H1 (cell line): ENCODE measurements at regions not wholly inside any gene's neighbourhood (a gene's known extent, or its start where the extent isn't known, plus 50 kb on each side); places are given as distances from the start of the nearest gene placed in this dataset.

Experiments
- CTCF ChIA-PET: fragments of 300-600 bp; sonication (Branson Sonifier 250); formaldehyde crosslinking; loops from one replicate; lab custom pipeline; 2021; ENCODE audit not compliant: partially characterized antibody; lab: Charles Lee
- POLR2A ChIA-PET: fragments of 300-600 bp; sonication (Branson Sonifier 250); formaldehyde crosslinking; loops from one replicate; lab custom pipeline; 2021; ENCODE audit warnings: inconsistent platforms; ENCODE audit not compliant: partially characterized antibody; lab: Charles Lee
- DNase-seq, 2 experiments: peaks; one replicate each; pipeline versions ENCODE4 v3.0.0 to v3.0.0-alpha.2; 2010 to 2022; ENCODE audit warnings: low spot score in 2 of 2, low read depth in 1 of 2, mixed read lengths in 1 of 2
- FAIRE-seq: peaks from 2 replicates; lab custom pipeline; 2011; peaks lifted over from hg19 to GRCh38; lab: Jason Lieb, UNC
- H2AFZ ChIP-seq: 2 replicates; pipeline ENCODE4 v1.8.1; 2012; ENCODE audit warnings: low read length, inconsistent platforms
- H2AK5ac ChIP-seq: 2 replicates; pipeline ENCODE4 v1.6.1; 2013; ENCODE audit warnings: low read depth, low read length
- H2BK120ac ChIP-seq: replicated peaks from 2 replicates; pipeline ENCODE3; 2013; ENCODE audit warnings: low read depth, low read length, inconsistent platforms
- H2BK12ac ChIP-seq: 2 replicates; pipeline ENCODE4 v1.6.1; 2013; ENCODE audit warnings: low read depth, low read length
- H2BK15ac ChIP-seq: 2 replicates; pipeline ENCODE4 v1.6.1; 2013; ENCODE audit warnings: low read length
- H2BK20ac ChIP-seq: 2 replicates; pipeline ENCODE4 v1.6.1; 2013; ENCODE audit warnings: low read length
- H2BK5ac ChIP-seq: 2 replicates; pipeline ENCODE4 v1.6.1; 2013; ENCODE audit warnings: low read depth, low read length
- H3K14ac ChIP-seq: 2 replicates; pipeline ENCODE4 v1.6.1; 2013; ENCODE audit warnings: inconsistent platforms; ENCODE audit not compliant: insufficient read length
- H3K18ac ChIP-seq: 2 replicates; pipeline ENCODE4 v1.6.1; 2013; ENCODE audit warnings: low read length; ENCODE audit errors: extremely low read depth
- H3K23ac ChIP-seq: 2 replicates; pipeline ENCODE4 v1.6.1; 2013; ENCODE audit warnings: inconsistent platforms; ENCODE audit not compliant: insufficient read length
- H3K23me2 ChIP-seq: 2 replicates; pipeline ENCODE4 v1.6.1; 2013; ENCODE audit warnings: low read depth, low read length
- H3K27ac ChIP-seq: 2 replicates; pipeline ENCODE4 v1.6.1; 2011; ENCODE audit warnings: low read depth, low read length, inconsistent platforms
- H3K27me3 ChIP-seq, 4 experiments: replicated peaks in 1 of 4; 1 replicate in 1 of 4; 2 replicates in 3 of 4; pipeline versions ENCODE4 v1.6.1 to v1.8.1; 2011 to 2013; ENCODE audit warnings: low read length in 3 of 4, mild to moderate bottlenecking in 3 of 4, inconsistent platforms in 2 of 4, mixed read lengths in 2 of 4, moderate library complexity in 1 of 4; ENCODE audit not compliant: control insufficient read depth in 3 of 4, insufficient read depth in 3 of 4; ENCODE audit errors: extremely low read depth in 1 of 4
- H3K36me3 ChIP-seq, 4 experiments: 2 replicates each; pipeline versions ENCODE4 v1.6.1 to v1.8.1; 2011 to 2013; ENCODE audit warnings: mild to moderate bottlenecking in 4 of 4, low read length in 3 of 4, moderate library complexity in 2 of 4, control low read depth in 1 of 4, inconsistent platforms in 1 of 4; ENCODE audit not compliant: insufficient read depth in 4 of 4, control insufficient read depth in 2 of 4
- H3K4ac ChIP-seq: replicated peaks from 2 replicates; pipeline ENCODE3; 2013; ENCODE audit warnings: low read length, low read depth, mixed read lengths, inconsistent platforms; ENCODE audit not compliant: insufficient read length
- H3K4me1 ChIP-seq, 4 experiments: replicated peaks in 1 of 4; 1 replicate in 1 of 4; 2 replicates in 3 of 4; pipeline versions ENCODE4 v1.6.1 to v1.8.1; 2011 to 2013; ENCODE audit warnings: low read length in 3 of 4, inconsistent platforms in 2 of 4, mixed read lengths in 1 of 4; ENCODE audit not compliant: insufficient read depth in 4 of 4, control insufficient read depth in 3 of 4
- H3K4me2 ChIP-seq, 2 experiments: 2 replicates each; pipeline versions ENCODE4 v1.6.1 to v1.8.1; 2011 to 2013; ENCODE audit warnings: low read depth in 2 of 2, low read length in 2 of 2, control low read depth in 1 of 2, inconsistent platforms in 1 of 2, mild to moderate bottlenecking in 1 of 2; ENCODE audit not compliant: insufficient read depth in 1 of 2
- H3K4me3 ChIP-seq, 4 experiments: fragments of 200-600, 300-600 bp in 1 of 4; sonication (generic), shearing (Covaris generic), sonication (Bioruptor Twin) in 1 of 4; 2 replicates each; pipeline versions ENCODE4 v1.5.1 to v1.8.1; 2011 to 2016; ENCODE audit warnings: low read length in 4 of 4, low read depth in 3 of 4, control low read depth in 2 of 4, inconsistent platforms in 2 of 4, mild to moderate bottlenecking in 2 of 4, mixed read lengths in 1 of 4, moderate library complexity in 1 of 4; ENCODE audit not compliant: insufficient read depth in 2 of 4; ENCODE audit errors: extremely low read depth in 1 of 4
- H3K56ac ChIP-seq: replicated peaks from 2 replicates; pipeline ENCODE3; 2013; ENCODE audit warnings: low read depth, mild to moderate bottlenecking, mixed read lengths, low read length, inconsistent platforms; ENCODE audit not compliant: insufficient read length
- H3K79me1 ChIP-seq: 2 replicates; pipeline ENCODE4 v1.6.1; 2013; ENCODE audit warnings: low read depth, low read length, control low read depth
- H3K79me2 ChIP-seq, 2 experiments: 2 replicates each; pipeline versions ENCODE4 v1.6.1 to v1.8.1; 2012 to 2013; ENCODE audit warnings: low read length in 2 of 2, mild to moderate bottlenecking in 2 of 2, inconsistent platforms in 1 of 2; ENCODE audit not compliant: insufficient read depth in 2 of 2, control insufficient read depth in 1 of 2
- H3K9ac ChIP-seq, 4 experiments: replicated peaks in 1 of 4; 1 replicate in 1 of 4; 2 replicates in 3 of 4; pipeline versions ENCODE4 v1.6.1 to v1.8.1; 2011 to 2013; ENCODE audit warnings: low read depth in 3 of 4, low read length in 3 of 4, control low read depth in 2 of 4, mild to moderate bottlenecking in 2 of 4, moderate library complexity in 2 of 4, inconsistent platforms in 1 of 4; ENCODE audit errors: extremely low read depth in 1 of 4
- H3K9me3 ChIP-seq, 2 experiments: 2 replicates each; pipeline versions ENCODE4 v1.6.1 to v1.8.1; 2012 to 2013; ENCODE audit warnings: mild to moderate bottlenecking in 2 of 2, moderate library complexity in 2 of 2, control low read depth in 1 of 2, inconsistent platforms in 1 of 2, low read depth in 1 of 2, low read length in 1 of 2, mixed read lengths in 1 of 2; ENCODE audit not compliant: insufficient read depth in 2 of 2
- H4K20me1 ChIP-seq, 2 experiments: replicated peaks in 1 of 2; 2 replicates each; pipeline versions ENCODE3 to v1.8.1; 2011 to 2013; ENCODE audit warnings: inconsistent platforms in 2 of 2, low read length in 2 of 2, mild to moderate bottlenecking in 1 of 2; ENCODE audit not compliant: insufficient read depth in 2 of 2, control insufficient read depth in 1 of 2
- H4K5ac ChIP-seq: 2 replicates; pipeline ENCODE4 v1.6.1; 2013; ENCODE audit warnings: low read length, low read depth, mixed read lengths, inconsistent platforms; ENCODE audit not compliant: insufficient read length
- H4K8ac ChIP-seq: 2 replicates; pipeline ENCODE4 v1.8.0; 2013; ENCODE audit warnings: mild to moderate bottlenecking, moderate library complexity, low read length, inconsistent platforms; ENCODE audit not compliant: insufficient read depth; ENCODE audit errors: extremely low read depth
- H4K91ac ChIP-seq: replicated peaks from 2 replicates; pipeline ENCODE3; 2013; ENCODE audit warnings: low read length, mixed read lengths, inconsistent platforms; ENCODE audit not compliant: insufficient read length
- EGR1 ChIP-seq: IDR thresholded peaks from 2 replicates; pipeline ENCODE4 v1.6.1; 2011; ENCODE audit warnings: low read depth, low read length, borderline replicate concordance
- KDM1A ChIP-seq: fragments of 200-600, 300-600 bp; sonication (generic); IDR thresholded peaks from 2 replicates; pipeline ENCODE4 v1.7.1; 2016; ENCODE audit warnings: mild to moderate bottlenecking, low read length, borderline replicate concordance
- KDM4A ChIP-seq: IDR thresholded peaks from one replicate; pipeline ENCODE4 v1.7.1; 2012; ENCODE audit warnings: low read depth, mild to moderate bottlenecking, moderate library complexity, low read length, inconsistent platforms; ENCODE audit not compliant: severe bottlenecking
- POLR2AphosphoS5 ChIP-seq: IDR thresholded peaks from 2 replicates; pipeline ENCODE4 v1.6.1; 2011; ENCODE audit warnings: low read depth, low read length
- POU5F1 ChIP-seq: IDR thresholded peaks from 2 replicates; pipeline ENCODE4 v1.6.1; 2011; ENCODE audit warnings: low read depth, mild to moderate bottlenecking, low read length, moderate library complexity
- RBBP5 ChIP-seq: IDR thresholded peaks from 2 replicates; pipeline ENCODE4 v1.7.1; 2012; ENCODE audit warnings: low read depth, mild to moderate bottlenecking, inconsistent platforms, low read length, moderate library complexity, borderline replicate concordance
- RFX5 ChIP-seq: IDR thresholded peaks from 2 replicates; pipeline ENCODE4 v1.6.1; 2011; ENCODE audit warnings: low read depth, low read length, improper control_type of control experiment, borderline replicate concordance
- SUZ12 ChIP-seq: fragments of 200-600 bp; sonication (generic); IDR thresholded peaks from 2 replicates; pipeline ENCODE4 v1.6.1; 2012; ENCODE audit warnings: mild to moderate bottlenecking, inconsistent platforms, low read length, moderate library complexity, mixed read lengths
- TBP ChIP-seq: IDR thresholded peaks from 2 replicates; pipeline ENCODE4 v1.6.1; 2011; ENCODE audit warnings: low read depth, low read length, improper control_type of control experiment
- ZNF274 ChIP-seq: IDR thresholded peaks from 2 replicates; pipeline ENCODE4 v1.7.0; 2012; ENCODE audit warnings: low read length, borderline replicate concordance; ENCODE audit errors: extremely low read depth
- WGBS, 2 experiments: shearing (Covaris generic) in 1 of 2; methylation state at CpG; one replicate each; pipeline versions ENCODE4 v1.1.6 to v1.1.7; 2013 to 2015; ENCODE audit warnings: low lambda C conversion rate in 2 of 2, mixed read lengths in 2 of 2, inconsistent platforms in 1 of 2, low coverage in 1 of 2, missing lambda C conversion rate in 1 of 2; ENCODE audit not compliant: insufficient replicate concordance in 2 of 2, insufficient coverage in 1 of 2, insufficient read length in 1 of 2; ENCODE audit errors: extremely low coverage in 1 of 2, missing lambda C conversion rate in 1 of 2; 5-methylcytosine and 5-hydroxymethylcytosine counted together
- TF ChIP-seq, protein P1 (sequence below): IDR thresholded peaks from 2 replicates; pipeline ENCODE4 v1.6.1; 2011; ENCODE audit warnings: low read length, improper control_type of control experiment

DNA sequence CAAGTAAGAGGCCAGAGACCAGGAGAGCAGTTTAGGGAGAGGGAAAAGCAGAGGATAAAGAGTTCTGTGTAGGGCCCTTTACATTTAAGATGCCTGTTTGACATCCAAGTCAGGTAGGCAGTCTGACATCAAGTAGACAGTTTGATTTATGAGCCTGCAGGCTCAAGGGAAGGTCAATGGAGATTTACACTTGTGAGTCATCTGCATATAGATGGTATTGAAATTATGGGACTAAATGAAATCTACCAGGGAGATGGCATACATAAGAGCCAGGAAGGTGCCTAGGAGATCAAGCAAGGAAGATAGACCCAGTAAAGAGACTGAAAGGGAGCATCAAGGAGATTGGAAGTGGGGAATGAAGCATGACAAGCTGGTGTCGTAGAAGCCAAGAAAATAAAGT lies 212.4 kb upstream of the PKDCC start:
- CTCF ChIA-PET: interaction anchor here (1.2 to 1.7 kb wide), 3 partner anchors 9 to 503 kb away, joined by 3 to 5 read pairs (median 4); no protein-coding TSS in a partner anchor
- H3K79me2 ChIP-seq: no peaks in the 10 kb centered on the region
- no peak overlapping the region for H3K4ac ChIP-seq
- H2AFZ ChIP-seq: no peak overlapping the region
- H2BK20ac ChIP-seq: no peak overlapping the region
- H3K23ac ChIP-seq: no peak overlapping the region
- no peak for FAIRE-seq
- H3K56ac ChIP-seq: no peak overlapping the region
- peak overlapping the region in 1 of 4 experiments; percentile 8; a peak in 1 of 7 replicates for H3K9ac ChIP-seq
- WGBS, 2 experiments: 74% methylated on average over 1 of the region's 1 CpG; no CpG with 5 or more reads in 1 of the 2 experiments
- H3K27me3 ChIP-seq: no peaks in the 10 kb centered on the region; a peak in 1 of 7 replicates
- no peak overlapping the region for H3K4me2 ChIP-seq
- H4K20me1 ChIP-seq: no peaks in the 10 kb centered on the region
- no peak overlapping the region for H2AK5ac ChIP-seq
- H3K18ac ChIP-seq: no peak overlapping the region
- H2BK120ac ChIP-seq: no peak overlapping the region
- no peak overlapping the region for H2BK15ac ChIP-seq
- no peak overlapping the region for H4K8ac ChIP-seq
- no peaks in the 10 kb centered on the region for H3K9me3 ChIP-seq
- H2BK12ac ChIP-seq: no peak overlapping the region
- no peak overlapping the region for H3K27ac ChIP-seq
- H3K23me2 ChIP-seq: no peaks in the 10 kb centered on the region
- no peaks in the 10 kb centered on the region for H3K79me1 ChIP-seq
- H3K4me3 ChIP-seq: no peak overlapping the region
- H4K5ac ChIP-seq: no peak overlapping the region
- no peak for TF ChIP-seq POU5F1
- TF ChIP-seq KDM1A: no peak
- TF ChIP-seq, protein P1, sequence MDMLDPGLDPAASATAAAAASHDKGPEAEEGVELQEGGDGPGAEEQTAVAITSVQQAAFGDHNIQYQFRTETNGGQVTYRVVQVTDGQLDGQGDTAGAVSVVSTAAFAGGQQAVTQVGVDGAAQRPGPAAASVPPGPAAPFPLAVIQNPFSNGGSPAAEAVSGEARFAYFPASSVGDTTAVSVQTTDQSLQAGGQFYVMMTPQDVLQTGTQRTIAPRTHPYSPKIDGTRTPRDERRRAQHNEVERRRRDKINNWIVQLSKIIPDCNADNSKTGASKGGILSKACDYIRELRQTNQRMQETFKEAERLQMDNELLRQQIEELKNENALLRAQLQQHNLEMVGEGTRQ: no peak
- TF ChIP-seq RFX5: no peak
- no peak for TF ChIP-seq RBBP5
- no peak for TF ChIP-seq KDM4A
- no peak for TF ChIP-seq POLR2AphosphoS5
- TF ChIP-seq SUZ12: no peak
- TF ChIP-seq TBP: no peak
- no peak for TF ChIP-seq ZNF274
- TF ChIP-seq EGR1: no peak
- TF ChIP-seq, all 59 proteins: peak for 0
- no peak overlapping the region for H3K14ac ChIP-seq
- H2BK5ac ChIP-seq: no peak overlapping the region
- no peaks in the 10 kb centered on the region for H3K36me3 ChIP-seq
- no peak for DNase-seq
- H4K91ac ChIP-seq: no peak overlapping the region
- POLR2A ChIA-PET: no interaction called here
- H3K4me1 ChIP-seq: no peaks in the 10 kb centered on the region
